Ovary (tissue), 3 donors: ENCODE measurements at regions not wholly inside any gene's neighbourhood (a gene's known extent, or its start where the extent isn't known, plus 50 kb on each side); places are given as distances from the start of the nearest gene placed in this dataset.

Source experiments
- EP300 ChIP-seq: sonication (generic); formaldehyde crosslinking; IDR thresholded peaks from one replicate; pipeline ENCODE4 v1.6.1; 2017; ENCODE audit warnings: antibody characterized with exemption
- POLR2A ChIP-seq: fragments of 450-650 bp; IDR thresholded peaks from one replicate; pipeline ENCODE4 v1.6.1; 2017; ENCODE audit warnings: antibody characterized with exemption, mild to moderate bottlenecking, moderate library complexity
- TF ChIP-seq, protein P1 (sequence below), 3 donors: fragments of 450-650 bp in 2 of 3; fragments of 200-600 bp in 1 of 3; IDR thresholded peaks; one replicate each; pipeline versions ENCODE4 v1.5.1 to v1.8.0; 2016 to 2022; ENCODE audit warnings: antibody characterized with exemption in 3 of 3, mild to moderate bottlenecking in 1 of 3
- donor health status: DM: no; HTN: no; CAD: no.

- TF ChIP-seq, protein P1, sequence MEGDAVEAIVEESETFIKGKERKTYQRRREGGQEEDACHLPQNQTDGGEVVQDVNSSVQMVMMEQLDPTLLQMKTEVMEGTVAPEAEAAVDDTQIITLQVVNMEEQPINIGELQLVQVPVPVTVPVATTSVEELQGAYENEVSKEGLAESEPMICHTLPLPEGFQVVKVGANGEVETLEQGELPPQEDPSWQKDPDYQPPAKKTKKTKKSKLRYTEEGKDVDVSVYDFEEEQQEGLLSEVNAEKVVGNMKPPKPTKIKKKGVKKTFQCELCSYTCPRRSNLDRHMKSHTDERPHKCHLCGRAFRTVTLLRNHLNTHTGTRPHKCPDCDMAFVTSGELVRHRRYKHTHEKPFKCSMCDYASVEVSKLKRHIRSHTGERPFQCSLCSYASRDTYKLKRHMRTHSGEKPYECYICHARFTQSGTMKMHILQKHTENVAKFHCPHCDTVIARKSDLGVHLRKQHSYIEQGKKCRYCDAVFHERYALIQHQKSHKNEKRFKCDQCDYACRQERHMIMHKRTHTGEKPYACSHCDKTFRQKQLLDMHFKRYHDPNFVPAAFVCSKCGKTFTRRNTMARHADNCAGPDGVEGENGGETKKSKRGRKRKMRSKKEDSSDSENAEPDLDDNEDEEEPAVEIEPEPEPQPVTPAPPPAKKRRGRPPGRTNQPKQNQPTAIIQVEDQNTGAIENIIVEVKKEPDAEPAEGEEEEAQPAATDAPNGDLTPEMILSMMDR (IDR thresholded peaks at IDR 0.05), result no peak
- TF ChIP-seq POLR2A (no peak), EP300 (no peak)
Measured at GRCh38 chr3:34132069-34132692, 333.8 kb downstream of the PDCD6IP start.
